ENCODE measurements at regions not wholly inside any gene's neighbourhood (a gene's known extent, or its start where the extent isn't known, plus 50 kb on each side); places are given as distances from the start of the nearest gene placed in this dataset.

- DNase-seq (ENCODE audit: low read depth): peak; percentile 4
- no peak overlapping the region for H3K4me3 ChIP-seq (ENCODE audit: control insufficient read depth, low read depth, low read length)
- no peak for TF ChIP-seq CTCF (IDR thresholded peaks at IDR 0.05; ENCODE audit: control insufficient read depth, insufficient read depth, low read depth, low read length, missing control alignments)
Observed at GRCh38 chr3:72664184-72664975, 183.9 kb downstream of the SHQ1 start.

- no peak for TF ChIP-seq CTCF (IDR thresholded peaks at IDR 0.05; ENCODE audit: control insufficient read depth, insufficient read depth, low read depth, low read length, missing control alignments)
- DNase-seq (ENCODE audit: low read depth): no peak
- H3K4me3 ChIP-seq (ENCODE audit: control insufficient read depth, low read depth, low read length): no peak overlapping the region
Observed at GRCh38 chr3:72663429-72663828, 184.8 kb downstream of the SHQ1 start.

- no peak for TF ChIP-seq CTCF (IDR thresholded peaks at IDR 0.05; ENCODE audit: control insufficient read depth, insufficient read depth, low read depth, low read length, missing control alignments)
- no peak overlapping the region for H3K4me3 ChIP-seq (ENCODE audit: control insufficient read depth, low read depth, low read length)
- peak; percentile 75 for DNase-seq (ENCODE audit: low read depth)
Observed at GRCh38 chr3:72661115-72661457, 187.2 kb downstream of the SHQ1 start.

- no peak overlapping the region for H3K4me3 ChIP-seq (ENCODE audit: control insufficient read depth, low read depth, low read length)
- TF ChIP-seq CTCF (IDR thresholded peaks at IDR 0.05; ENCODE audit: control insufficient read depth, insufficient read depth, low read depth, low read length, missing control alignments): no peak
- no peak for DNase-seq (ENCODE audit: low read depth)
Observed at GRCh38 chr3:72660270-72661114, 187.8 kb downstream of the SHQ1 start.

GRCh38 chr3:72659596-72659995, 188.6 kb downstream of the SHQ1 start:
- DNase-seq (ENCODE audit: low read depth): no peak
- no peak for TF ChIP-seq CTCF (IDR thresholded peaks at IDR 0.05; ENCODE audit: control insufficient read depth, insufficient read depth, low read depth, low read length, missing control alignments)
- H3K4me3 ChIP-seq (ENCODE audit: control insufficient read depth, low read depth, low read length): no peak overlapping the region

- TF ChIP-seq CTCF (IDR thresholded peaks at IDR 0.05; ENCODE audit: control insufficient read depth, insufficient read depth, low read depth, low read length, missing control alignments): no peak
- H3K4me3 ChIP-seq (ENCODE audit: control insufficient read depth, low read depth, low read length): no peak overlapping the region
- DNase-seq (ENCODE audit: low read depth): no peak
Observed at GRCh38 chr3:72659188-72659587, 189.1 kb downstream of the SHQ1 start.

Measured in AG09309 (cell line).